Gastroesophageal sphincter (tissue), 4 donors: ENCODE measurements at regions not wholly inside any gene's neighbourhood (a gene's known extent, or its start where the extent isn't known, plus 50 kb on each side); places are given as distances from the start of the nearest gene placed in this dataset.

Source experiments
- ATAC-seq: fragments of 150-250 bp; one replicate; pipeline ENCODE4 v1.9.1; 2016; ENCODE audit warnings: mild to moderate bottlenecking, moderate library complexity
- H3K27ac ChIP-seq, 4 donors: fragments of 200-600 bp; sonication (generic) in 3 of 4; 1 replicate in 3 of 4; 2 replicates in 1 of 4; pipeline ENCODE4 v1.5.1; 2016 to 2019
- H3K27me3 ChIP-seq: fragments of 200-600 bp; sonication (generic); one replicate; pipeline ENCODE4 v1.5.1; 2019
- H3K36me3 ChIP-seq, 2 donors: fragments of 200-600 bp; sonication (generic); one replicate each; pipeline ENCODE4 v1.5.1; 2019; ENCODE audit warnings: control low read depth in 1 of 2
- H3K4me1 ChIP-seq, 3 donors: fragments of 200-600 bp; sonication (generic); 1 replicate in 2 of 3; 2 replicates in 1 of 3; pipeline ENCODE4 v1.5.1; 2016 to 2019; ENCODE audit warnings: control low read depth in 2 of 3
- H3K4me3 ChIP-seq, 2 donors: fragments of 200-600 bp; sonication (generic); one replicate each; pipeline ENCODE4 v1.5.1; 2019; ENCODE audit warnings: mild to moderate bottlenecking in 1 of 2, moderate library complexity in 1 of 2
- H3K9me3 ChIP-seq, 3 donors: fragments of 200-600 bp; sonication (generic); one replicate each; pipeline ENCODE4 v1.5.1; 2017 to 2019; ENCODE audit warnings: control low read depth in 2 of 3
- EP300 ChIP-seq: sonication (generic); formaldehyde crosslinking; IDR thresholded peaks from one replicate; pipeline ENCODE4 v1.6.1; 2017; ENCODE audit warnings: antibody characterized with exemption, mild to moderate bottlenecking
- POLR2A ChIP-seq, 2 donors: fragments of 450-650 bp; IDR thresholded peaks; one replicate each; pipeline ENCODE4 v1.6.1; 2017; ENCODE audit warnings: antibody characterized with exemption in 2 of 2, mild to moderate bottlenecking in 2 of 2, moderate library complexity in 1 of 2
- POLR2AphosphoS5 ChIP-seq: sonication (generic); formaldehyde crosslinking; IDR thresholded peaks from one replicate; pipeline ENCODE4 v1.6.1; 2017; ENCODE audit warnings: antibody characterized with exemption
- WGBS, 2 donors: methylation state at CpG; one replicate each; pipeline ENCODE4 v1.1.5; 2018; ENCODE audit warnings: low coverage in 1 of 2; 5-methylcytosine and 5-hydroxymethylcytosine counted together
- TF ChIP-seq, protein P1 (sequence below), 4 experiments: fragments of 200-600 bp in 2 of 4; fragments of 450-650 bp in 2 of 4; sonication (generic) in 1 of 4; IDR thresholded peaks; one replicate each; pipeline ENCODE4 v1.5.1; 2017 to 2019; ENCODE audit warnings: antibody characterized with exemption in 4 of 4, mild to moderate bottlenecking in 2 of 4, moderate library complexity in 2 of 4

DNA sequence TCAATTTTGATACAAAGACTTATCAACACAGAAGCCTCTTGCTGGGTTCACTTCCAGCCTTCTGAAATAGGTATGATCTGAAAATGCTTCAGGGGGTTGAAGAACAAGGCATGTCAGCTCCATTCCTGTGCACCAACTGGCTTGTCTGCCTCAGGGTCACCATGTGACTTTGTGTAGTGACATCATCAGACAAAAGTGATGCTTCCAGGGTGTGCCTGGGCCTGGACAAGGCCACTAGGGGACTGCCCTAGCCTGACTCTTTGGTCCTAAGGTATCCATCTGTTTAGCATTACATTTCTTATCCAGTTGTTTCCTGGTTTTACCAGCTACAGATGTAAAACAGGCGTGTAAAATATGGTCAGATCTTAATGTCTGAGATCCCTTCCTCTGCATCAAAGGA is 155.6 kb downstream of the CAND1 start:
- ATAC-seq: no peak
- Histone ChIP-seq H3K9me3 (no peaks in the 10 kb centered on the region), H3K27ac (no peak overlapping the region), H3K4me3 (no peak overlapping the region), H3K27me3 (no peaks in the 10 kb centered on the region), H3K36me3 (no peaks in the 10 kb centered on the region), H3K4me1 (peaks cover 0 to 5% (median 0%) of the 10 kb centered on the region in 3 donors)
- 80 to 83% methylated on average over 1 of the region's 1 CpG for WGBS, 2 donors
- TF ChIP-seq POLR2A (IDR thresholded peaks at IDR 0.05) (no peak), POLR2AphosphoS5 (no peak), EP300 (no peak)
- TF ChIP-seq, protein P1, sequence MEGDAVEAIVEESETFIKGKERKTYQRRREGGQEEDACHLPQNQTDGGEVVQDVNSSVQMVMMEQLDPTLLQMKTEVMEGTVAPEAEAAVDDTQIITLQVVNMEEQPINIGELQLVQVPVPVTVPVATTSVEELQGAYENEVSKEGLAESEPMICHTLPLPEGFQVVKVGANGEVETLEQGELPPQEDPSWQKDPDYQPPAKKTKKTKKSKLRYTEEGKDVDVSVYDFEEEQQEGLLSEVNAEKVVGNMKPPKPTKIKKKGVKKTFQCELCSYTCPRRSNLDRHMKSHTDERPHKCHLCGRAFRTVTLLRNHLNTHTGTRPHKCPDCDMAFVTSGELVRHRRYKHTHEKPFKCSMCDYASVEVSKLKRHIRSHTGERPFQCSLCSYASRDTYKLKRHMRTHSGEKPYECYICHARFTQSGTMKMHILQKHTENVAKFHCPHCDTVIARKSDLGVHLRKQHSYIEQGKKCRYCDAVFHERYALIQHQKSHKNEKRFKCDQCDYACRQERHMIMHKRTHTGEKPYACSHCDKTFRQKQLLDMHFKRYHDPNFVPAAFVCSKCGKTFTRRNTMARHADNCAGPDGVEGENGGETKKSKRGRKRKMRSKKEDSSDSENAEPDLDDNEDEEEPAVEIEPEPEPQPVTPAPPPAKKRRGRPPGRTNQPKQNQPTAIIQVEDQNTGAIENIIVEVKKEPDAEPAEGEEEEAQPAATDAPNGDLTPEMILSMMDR (IDR thresholded peaks at IDR 0.05): no peak

DNA sequence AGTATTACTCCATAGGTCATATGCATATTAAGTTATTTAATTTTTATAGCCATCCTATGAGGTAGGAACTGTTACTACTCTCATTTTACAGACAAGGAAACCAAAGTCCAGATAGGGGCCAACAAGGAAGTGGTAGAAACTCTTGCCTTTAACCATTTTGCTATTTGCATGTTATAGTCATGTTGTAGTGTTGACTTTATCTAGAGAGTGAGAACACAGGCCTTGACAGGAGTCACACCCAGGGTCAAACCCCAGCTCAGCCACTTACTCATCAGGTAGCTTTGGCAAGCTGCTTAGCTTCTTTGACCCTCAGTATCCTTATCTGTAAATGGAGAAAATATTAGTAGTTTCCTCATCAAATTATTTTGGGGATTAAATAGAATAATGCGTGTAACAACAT is 156.2 kb downstream of the CAND1 start:
- TF ChIP-seq POLR2AphosphoS5 (no peak), EP300 (no peak), POLR2A (IDR thresholded peaks at IDR 0.05) (no peak)
- TF ChIP-seq, protein P1 (IDR thresholded peaks at IDR 0.05): no peak
- ATAC-seq: no peak
- H3K27ac ChIP-seq: no peak overlapping the region
- H3K36me3 ChIP-seq: no peaks in the 10 kb centered on the region
- no peaks in the 10 kb centered on the region for H3K9me3 ChIP-seq
- 100% methylated on average over 1 of the region's 1 CpG for WGBS, 2 donors
- H3K27me3 ChIP-seq: no peaks in the 10 kb centered on the region
- H3K4me3 ChIP-seq: no peak overlapping the region
- H3K4me1 ChIP-seq: peaks cover 0 to 8% (median 0%) of the 10 kb centered on the region in 3 donors

DNA sequence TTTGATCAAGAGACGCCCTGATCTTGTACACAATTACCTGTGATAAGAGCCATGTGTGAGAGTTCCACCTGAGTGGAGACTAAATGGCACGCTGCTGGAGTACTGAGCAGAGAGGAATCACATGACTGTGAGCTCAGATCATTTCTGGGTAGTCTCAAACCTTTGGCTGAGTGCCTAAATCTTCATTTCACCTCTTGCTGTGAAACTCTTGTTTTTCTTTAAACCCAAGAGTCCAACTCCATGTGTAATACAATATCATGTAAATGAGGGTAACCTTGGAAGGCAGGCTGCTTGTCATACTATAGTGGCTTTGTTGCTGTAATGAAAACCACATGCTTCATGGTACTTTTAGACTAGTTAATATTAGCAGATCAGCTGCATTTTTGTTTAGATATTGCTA is 156.9 kb downstream of the CAND1 start:
- 50 to 75% methylated on average over 1 to 2 of the region's 2 CpGs for WGBS, 2 donors
- Histone ChIP-seq H3K4me3 (no peak overlapping the region), H3K27ac (no peak overlapping the region), H3K9me3 (no peaks in the 10 kb centered on the region), H3K36me3 (no peaks in the 10 kb centered on the region), H3K4me1 (peaks cover 0 to 14% (median 0%) of the 10 kb centered on the region in 3 donors), H3K27me3 (no peaks in the 10 kb centered on the region)
- TF ChIP-seq, protein P1 (IDR thresholded peaks at IDR 0.05): no peak
- TF ChIP-seq POLR2AphosphoS5 (no peak), EP300 (no peak), POLR2A (IDR thresholded peaks at IDR 0.05) (no peak)
- ATAC-seq: no peak

DNA sequence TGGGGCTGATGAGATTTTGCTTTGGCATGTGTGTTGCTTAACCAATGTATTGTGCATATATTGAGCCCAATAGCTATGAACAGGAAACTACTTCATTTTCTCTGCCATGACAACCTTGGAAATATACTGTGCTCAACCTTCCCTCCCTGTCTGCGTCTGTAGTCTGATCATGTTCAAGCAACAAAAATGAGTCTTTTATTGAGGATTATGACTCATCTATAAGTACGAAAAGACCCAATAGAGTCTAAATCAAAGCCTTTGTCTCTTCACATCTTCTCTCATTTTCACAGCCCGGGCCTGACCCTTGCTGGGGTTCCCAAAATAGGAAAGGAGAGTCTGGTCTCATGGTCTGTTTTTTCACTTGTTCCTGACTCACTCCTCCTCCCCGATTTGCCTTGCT is 158.2 kb downstream of the CAND1 start:
- Histone ChIP-seq H3K36me3 (no peaks in the 10 kb centered on the region), H3K4me3 (no peak overlapping the region), H3K27me3 (no peaks in the 10 kb centered on the region), H3K4me1 (peaks cover 0 to 25% (median 0%) of the 10 kb centered on the region in 3 donors), H3K9me3 (no peaks in the 10 kb centered on the region), H3K27ac (no peak overlapping the region)
- ATAC-seq: no peak
- 84 to 94% methylated on average over 2 to 4 of the region's 4 CpGs for WGBS, 2 donors
- TF ChIP-seq, protein P1 (IDR thresholded peaks at IDR 0.05): no peak
- TF ChIP-seq POLR2AphosphoS5: no peak
- TF ChIP-seq POLR2A (IDR thresholded peaks at IDR 0.05): no peak
- no peak for TF ChIP-seq EP300

DNA sequence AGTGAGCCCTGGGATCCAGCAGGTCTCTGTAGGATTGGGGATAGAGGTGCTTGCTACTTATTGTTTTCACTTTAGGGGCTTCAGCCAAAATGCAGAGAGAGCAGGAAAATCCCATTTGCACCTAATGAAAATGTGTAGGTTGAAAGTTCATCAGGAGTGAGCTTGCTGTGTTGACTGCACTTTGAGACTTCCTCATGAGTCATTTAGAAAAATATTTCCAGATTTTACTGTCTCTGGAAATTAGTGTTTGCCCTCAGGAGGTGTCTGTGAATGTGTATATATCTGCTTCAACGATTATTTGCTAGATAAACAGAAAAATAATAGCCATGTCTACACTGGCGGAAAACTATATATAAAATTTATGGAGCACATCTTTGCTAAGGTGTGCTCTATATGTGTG is 159.3 kb downstream of the CAND1 start:
- Histone ChIP-seq H3K27ac (no peak overlapping the region), H3K9me3 (no peaks in the 10 kb centered on the region), H3K4me1 (peaks cover 0 to 30% (median 0%) of the 10 kb centered on the region in 3 donors), H3K36me3 (no peaks in the 10 kb centered on the region), H3K27me3 (no peaks in the 10 kb centered on the region), H3K4me3 (no peak overlapping the region)
- no peak for ATAC-seq
- 89 to 94% methylated on average over 2 of the region's 2 CpGs for WGBS, 2 donors
- TF ChIP-seq POLR2A (IDR thresholded peaks at IDR 0.05) (no peak), POLR2AphosphoS5 (no peak), EP300 (no peak)
